GM12873 (cell line): ENCODE measurements at regions not wholly inside any gene's neighbourhood (a gene's known extent, or its start where the extent isn't known, plus 50 kb on each side); places are given as distances from the start of the nearest gene placed in this dataset.

Experiments used
- TF ChIP-seq, protein P1 (sequence below): IDR thresholded peaks from 2 replicates; pipeline ENCODE4 v1.5.1; 2012; ENCODE audit warnings: low read depth, mild to moderate bottlenecking, moderate library complexity, low read length, control low read depth; ENCODE audit not compliant: insufficient read depth; ENCODE audit errors: missing control alignments

DNA sequence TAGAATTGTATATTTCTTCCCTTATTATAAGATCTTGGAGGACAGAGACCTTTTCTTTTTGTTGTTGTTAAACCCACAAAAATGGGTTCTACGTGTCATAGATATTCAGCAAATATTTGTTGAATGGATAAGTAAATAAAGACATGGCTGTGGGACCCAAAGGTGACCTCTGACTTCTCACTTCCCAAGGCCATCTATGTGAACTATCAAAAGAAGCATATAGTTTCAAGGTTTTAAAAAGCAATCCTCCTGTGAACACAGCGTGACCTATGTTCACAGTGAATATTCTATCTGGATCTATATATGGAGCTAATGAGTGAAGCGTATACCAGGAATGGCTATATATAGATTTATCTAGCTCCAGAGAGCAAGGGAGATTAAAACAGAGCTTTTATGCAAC is 312.8 kb upstream of the C11orf87 start:
- TF ChIP-seq, protein P1, sequence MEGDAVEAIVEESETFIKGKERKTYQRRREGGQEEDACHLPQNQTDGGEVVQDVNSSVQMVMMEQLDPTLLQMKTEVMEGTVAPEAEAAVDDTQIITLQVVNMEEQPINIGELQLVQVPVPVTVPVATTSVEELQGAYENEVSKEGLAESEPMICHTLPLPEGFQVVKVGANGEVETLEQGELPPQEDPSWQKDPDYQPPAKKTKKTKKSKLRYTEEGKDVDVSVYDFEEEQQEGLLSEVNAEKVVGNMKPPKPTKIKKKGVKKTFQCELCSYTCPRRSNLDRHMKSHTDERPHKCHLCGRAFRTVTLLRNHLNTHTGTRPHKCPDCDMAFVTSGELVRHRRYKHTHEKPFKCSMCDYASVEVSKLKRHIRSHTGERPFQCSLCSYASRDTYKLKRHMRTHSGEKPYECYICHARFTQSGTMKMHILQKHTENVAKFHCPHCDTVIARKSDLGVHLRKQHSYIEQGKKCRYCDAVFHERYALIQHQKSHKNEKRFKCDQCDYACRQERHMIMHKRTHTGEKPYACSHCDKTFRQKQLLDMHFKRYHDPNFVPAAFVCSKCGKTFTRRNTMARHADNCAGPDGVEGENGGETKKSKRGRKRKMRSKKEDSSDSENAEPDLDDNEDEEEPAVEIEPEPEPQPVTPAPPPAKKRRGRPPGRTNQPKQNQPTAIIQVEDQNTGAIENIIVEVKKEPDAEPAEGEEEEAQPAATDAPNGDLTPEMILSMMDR: no peak

DNA sequence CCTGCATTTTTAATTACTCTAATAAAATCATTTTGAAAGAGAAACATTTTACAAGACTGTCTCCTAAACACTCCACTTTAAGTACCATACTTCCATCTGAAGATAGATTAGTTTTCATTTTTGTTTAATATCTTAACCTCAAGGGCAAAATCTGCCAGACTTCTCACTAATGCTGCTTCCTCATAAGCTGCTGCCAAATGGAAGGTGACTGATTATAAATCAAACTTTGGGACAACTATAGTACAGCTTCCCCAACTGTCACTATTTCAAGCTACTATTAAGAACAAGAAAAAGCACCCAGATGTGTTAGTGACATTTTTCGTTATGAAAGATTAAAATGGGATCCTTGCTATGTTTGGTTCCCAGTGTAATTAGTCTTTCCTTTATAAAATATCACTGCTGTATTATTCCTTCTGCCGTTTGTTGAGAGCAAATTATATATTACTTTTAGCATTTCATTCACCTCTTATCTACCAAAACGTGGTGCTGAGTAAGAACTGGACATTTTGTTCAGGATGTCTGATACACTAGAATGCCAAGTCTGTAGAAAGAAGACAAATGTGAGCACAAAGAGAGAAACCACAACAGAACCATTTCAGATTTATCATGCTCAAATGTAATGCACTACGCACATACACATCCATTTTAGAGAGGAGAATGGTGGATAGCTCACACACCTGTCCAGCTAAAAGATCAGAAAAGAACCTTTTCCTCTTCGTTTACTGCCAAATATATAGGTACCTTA is 312.2 kb upstream of the C11orf87 start:
- TF ChIP-seq, protein P1: no peak

DNA sequence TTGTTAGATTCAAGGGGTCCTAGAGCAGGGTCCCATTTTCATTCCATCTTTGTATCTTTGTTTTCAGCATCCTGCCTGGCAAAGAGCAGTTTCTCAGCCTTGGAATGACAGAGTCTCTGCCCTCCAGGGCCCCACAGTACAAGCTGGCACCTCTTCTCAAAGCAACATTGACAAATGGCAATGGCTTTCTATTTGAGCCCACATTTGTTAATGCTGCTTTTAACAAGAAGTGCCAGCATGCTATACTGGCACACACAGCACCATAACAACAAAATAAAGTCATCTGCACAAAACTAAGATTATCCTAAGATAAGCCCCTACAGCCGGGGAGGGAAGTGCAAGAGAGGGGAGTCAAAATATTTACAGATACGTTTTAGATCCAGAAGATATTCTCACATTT is 309.7 kb upstream of the C11orf87 start:
- TF ChIP-seq, protein P1: no peak

DNA sequence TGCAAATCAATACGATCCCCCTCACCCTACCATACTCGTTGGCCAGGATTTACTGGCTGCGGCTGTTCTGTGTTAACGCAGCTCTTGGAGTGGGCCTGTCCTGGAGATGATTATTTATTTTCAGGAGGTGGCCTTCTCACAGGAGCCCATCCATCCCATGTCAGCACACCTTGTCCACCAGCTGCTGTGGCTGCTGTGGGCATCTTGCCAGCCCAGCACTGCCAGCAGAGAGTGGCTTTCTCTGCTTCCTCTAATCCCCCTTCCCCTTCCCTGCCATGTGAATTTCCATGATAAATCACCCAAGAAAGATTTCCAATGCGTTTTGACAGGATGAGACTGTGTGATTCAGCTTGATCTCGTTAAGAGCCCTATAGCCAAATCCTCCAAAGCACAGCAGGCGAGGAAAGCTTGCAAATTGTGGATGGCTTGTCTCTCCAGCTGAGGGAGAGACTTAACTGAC is 309.1 kb upstream of the C11orf87 start:
- TF ChIP-seq, protein P1: no peak

DNA sequence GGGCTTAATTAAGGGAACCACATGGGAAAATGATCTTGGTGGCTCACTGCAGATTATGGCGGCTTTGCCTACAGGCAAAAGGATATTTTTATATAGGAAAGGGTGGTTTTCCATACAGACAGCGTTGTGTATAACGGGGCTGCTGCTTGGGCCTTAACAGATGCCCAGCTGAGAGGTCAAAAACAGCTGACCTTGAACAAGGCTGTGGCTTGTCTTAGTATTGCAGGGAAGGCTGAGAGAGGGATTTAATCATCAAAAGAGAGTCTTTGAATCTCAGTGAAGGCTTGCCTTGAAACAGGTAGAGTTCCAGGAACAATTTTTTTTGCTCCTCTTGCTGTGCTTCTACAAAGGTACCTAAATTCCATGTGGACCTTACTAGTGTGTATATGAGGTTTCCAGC is 301.6 kb upstream of the C11orf87 start:
- TF ChIP-seq, protein P1: no peak

DNA sequence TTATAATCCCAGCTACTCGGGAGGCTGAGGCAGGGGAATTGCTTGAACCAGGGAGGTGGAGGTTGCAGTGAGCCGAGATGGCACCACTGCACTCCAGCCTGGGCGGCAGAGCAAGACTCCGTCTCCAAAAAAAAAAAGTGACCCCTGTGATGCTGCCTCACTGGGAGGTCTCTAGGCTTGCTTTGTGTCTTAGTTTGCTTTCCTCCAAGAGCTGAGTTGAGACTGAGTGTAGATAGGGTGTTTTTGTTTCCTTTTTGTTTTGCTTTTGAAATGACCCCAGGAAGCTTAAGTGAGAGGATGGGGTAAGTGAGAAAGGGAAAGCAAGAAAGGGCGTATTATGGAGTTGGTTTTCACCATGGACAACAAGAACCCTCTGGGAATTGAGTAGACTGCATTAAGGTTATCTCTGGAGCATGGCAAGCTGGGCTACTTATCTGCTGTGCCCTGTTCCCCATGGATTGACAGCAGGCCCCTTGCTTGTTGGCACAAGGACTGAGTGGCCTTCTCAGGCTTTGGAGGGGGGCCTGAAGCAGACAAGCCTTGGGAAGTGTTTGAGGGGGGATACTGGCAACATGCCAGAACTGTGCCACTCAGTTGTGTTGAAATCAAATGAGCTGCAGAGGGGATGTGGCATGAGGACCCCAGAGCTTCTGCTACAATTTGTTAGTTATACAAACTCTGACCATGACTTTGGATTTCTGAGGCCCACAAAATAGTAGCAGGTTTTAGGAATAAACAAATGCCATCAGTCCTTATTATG is 300.6 kb upstream of the C11orf87 start:
- TF ChIP-seq, protein P1: no peak

DNA sequence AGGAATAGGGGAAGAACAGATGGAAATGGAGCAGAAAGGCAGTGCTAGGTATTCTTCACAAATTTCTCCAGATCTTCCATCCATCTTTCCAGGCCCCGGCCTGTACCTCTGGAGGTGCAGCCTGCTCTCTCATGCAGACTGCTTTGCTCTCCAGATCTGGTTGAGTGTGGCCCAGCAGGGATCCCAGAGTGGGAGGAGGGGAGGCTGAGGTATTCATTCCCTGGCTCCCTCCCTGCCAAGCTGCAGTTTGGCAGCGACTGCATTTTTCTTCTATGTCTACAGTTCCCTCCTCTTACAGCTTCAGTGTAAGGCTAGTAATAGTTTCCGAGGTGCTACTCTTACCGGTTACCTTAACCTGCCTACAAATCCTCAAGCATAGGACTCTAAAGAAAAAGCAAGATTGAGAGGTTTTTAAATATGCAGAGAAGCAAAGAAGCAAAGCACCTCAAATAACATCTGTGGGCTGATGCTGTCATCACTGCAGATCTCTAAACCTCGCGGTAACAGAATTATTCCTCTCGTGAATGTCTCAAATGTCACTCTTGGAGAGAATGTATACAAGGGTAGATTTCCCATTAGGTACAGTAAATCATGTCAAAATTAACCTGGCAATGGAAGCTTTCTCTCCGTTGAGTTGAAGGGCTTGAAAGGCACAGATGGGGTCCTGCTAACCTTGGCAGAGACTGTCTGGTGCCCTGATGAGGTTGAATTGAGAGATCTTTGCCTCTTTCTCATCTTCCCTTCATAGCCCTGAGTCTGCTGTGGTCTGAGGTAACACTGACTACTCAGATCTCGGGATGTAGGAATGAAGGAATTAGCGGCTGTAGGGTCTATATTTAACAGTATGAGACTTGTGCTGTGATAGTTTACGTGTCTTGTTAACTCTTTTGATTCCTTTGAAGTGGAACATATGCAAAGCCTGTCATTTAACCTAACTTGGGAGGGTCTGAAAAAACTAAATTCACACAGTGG is 297.9 kb upstream of the C11orf87 start:
- TF ChIP-seq, protein P1: no peak
